Stimulated activated CD4-positive, alpha-beta T cell treated with anti-CD3 and anti-CD28 coated beads, Interleukin-12 subunit alpha, Interleukin-12 subunit beta, amount 100 ng/mL, for 4 hours (primary cell): ENCODE measurements at regions not wholly inside any gene's neighbourhood (a gene's known extent, or its start where the extent isn't known, plus 50 kb on each side); places are given as distances from the start of the nearest gene placed in this dataset.
"Not testable (repeated sequence)": the region's sequence is repeated elsewhere in the genome, so short reads cannot be mapped to it uniquely, and the experiment has no call there.

ENCODE experiments used
- DNase-seq: peaks from one replicate; pipeline ENCODE4 v3.0.0-alpha.2; 2020

DNA sequence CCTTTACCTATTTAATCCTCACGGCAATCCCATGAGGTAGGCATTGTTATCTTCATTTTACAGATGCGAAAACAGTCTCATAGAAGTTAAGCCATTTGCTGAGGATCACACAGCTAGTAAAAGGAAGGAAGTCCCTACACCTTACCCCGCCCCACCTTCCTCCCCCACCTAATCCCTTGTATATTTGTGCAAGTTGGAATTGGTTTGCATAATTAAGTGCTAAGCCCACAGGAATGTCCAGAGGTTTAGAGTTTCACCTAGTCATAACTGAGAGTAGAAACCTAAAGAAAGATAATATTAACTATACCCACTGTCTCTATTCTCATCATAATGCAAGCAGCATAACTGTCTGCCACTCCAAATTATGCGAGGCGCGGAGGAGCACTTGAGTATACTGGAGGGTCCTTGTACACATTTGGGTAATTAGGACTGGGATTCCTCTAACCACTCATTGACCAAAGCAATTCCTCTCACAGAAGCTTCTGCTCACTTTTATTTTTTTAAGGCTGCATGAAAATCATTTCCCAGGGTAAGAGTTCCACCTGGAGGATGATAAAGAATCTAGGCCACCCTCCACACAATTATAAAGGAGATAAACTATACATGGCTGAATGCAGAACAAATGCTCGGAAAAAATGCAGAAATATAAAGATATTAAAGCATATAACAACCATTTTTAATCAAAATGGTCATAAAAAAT is 199.9 kb downstream of the FAM181B start:
- no peak for DNase-seq

DNA sequence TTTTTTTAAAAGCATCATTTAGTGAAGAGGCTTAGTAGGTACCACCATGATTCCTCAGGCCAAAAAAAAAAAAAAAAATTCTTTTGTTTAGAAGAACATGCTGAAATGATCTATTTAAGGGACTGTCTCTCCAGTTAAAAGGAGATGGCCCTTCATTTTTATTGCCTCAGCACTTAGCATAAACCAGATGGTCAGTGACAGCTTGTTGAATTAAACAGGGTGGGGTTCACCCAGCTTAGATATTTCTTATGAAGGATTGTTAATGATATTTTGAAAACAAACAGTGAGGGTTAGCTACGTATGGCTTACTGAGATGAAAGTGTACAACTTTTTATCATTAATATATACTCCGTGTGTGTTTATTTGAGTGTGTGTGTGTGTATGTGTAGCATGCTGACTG is 203.7 kb downstream of the FAM181B start:
- no peak for DNase-seq

DNA sequence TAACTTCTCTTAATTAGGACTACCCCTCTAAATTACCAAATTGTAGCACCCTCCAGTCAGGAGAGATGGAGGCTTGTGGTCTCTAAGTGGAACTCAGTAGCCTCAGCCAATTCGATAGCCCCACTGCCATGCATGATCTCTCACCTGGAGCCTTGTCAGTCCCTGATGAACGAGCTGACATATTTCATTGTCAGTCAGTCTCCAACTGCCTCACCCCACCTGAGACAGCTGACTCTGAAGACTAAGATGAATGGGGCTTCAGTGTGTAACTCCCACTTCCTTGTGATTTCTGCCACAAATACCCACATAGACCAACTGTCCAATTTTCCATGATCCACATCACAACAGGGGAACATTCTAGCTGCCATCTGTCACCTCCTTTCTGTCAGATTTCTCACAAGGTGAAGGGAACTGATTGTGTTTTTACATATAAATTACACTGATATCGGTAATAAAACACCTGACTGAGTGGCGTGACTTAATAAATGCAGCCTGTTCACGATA is 206.5 kb downstream of the FAM181B start:
- DNase-seq, result no peak

DNA sequence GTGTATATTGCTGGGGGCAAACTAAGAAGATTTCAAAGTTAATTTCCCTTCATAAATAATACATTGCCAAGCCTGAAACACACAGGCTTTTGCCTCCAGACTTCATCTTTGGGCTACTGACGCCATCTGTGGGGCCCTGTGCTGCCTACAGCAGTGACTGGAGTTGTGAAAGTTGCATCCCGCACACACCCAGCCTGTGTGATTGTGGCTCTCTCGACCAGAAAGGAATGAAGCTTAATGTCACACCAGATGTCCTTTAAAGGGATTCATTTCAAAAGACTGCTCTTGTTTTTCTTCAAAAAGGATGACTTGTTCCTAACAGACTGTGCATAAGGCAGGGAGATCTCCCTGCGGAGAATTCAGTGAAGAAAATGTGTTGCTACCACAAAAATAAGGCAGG is 210.5 kb downstream of the FAM181B start:
- no peak for DNase-seq

DNA sequence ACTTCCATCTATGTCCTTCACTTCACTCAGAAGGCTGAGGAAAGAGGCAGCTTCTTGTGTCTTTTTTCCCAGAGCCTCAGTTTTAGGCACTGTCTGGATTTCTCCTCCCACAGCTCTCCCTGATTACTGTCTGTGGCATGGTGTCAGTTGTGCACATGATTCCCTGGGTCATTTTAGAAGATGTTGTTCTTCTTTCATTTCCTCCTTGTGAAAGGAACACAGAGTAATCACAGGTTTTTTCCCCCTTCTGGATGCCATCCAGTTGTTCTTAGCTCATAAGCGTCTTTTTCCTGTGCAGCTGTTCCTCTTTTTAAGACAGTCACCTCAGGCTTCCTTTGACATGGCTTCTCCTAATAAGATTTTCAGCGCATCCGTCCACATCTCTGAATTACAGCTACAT is 212.2 kb downstream of the FAM181B start:
- DNase-seq, result no peak

DNA sequence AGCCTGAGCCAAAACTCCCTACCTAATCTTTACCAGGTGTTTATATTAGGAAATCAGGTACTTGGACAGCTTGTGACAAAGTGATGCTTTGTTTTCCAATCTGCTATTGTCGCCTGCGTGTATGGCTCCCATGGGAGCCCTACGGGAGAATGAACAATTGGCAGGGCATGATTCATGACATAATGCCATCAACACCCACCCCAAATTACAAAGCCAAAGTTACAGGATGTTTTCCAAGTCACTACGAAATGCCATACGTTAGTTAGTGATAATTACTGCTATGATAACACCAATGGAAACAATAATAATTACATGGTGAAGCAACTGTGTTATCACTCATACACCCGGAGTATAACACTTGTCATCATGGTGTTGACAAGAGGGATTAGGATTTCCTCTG is 226.4 kb downstream of the FAM181B start:
- DNase-seq, result no peak

DNA sequence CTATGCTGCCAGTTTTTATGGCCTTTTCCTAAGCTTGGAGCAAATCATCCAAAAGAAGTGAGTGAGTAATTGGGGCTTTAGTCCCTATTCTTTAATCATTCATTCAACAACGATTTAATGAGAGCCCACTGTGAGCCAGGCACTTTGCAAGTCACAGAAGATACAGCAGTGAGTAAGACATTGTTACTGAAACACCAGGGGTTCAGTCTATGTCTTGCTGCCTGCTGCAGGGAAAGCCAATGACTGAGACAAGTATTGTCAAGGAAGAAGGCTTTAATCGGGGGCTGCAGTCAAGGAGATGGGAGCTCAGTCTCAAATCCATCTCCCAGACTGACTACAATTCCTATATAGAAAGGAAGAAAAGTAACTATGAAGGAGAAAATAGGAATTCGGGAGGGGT is 228.3 kb downstream of the FAM181B start:
- no peak for DNase-seq

DNA sequence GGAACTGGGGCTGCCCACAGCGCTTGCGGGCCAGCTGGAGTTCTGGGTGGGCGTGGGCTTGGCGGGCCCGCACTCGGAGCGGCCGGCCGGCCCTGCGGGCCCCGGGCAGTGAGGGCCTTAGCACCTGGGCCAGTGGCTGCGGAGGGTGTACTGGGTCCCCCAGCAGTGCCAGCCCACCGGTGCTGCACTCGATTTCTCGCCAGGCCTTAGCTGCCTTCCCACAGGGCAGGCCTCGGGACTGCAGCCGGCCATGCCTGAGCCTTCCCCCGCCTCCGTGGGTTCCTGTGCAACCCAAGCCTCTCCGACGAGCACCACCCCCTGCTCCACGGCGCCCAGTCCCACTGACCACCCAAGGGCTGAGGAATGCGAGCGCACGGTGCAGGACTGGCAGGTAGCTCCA is 232.5 kb downstream of the FAM181B start:
- DNase-seq, result not testable (repeated sequence)

DNA sequence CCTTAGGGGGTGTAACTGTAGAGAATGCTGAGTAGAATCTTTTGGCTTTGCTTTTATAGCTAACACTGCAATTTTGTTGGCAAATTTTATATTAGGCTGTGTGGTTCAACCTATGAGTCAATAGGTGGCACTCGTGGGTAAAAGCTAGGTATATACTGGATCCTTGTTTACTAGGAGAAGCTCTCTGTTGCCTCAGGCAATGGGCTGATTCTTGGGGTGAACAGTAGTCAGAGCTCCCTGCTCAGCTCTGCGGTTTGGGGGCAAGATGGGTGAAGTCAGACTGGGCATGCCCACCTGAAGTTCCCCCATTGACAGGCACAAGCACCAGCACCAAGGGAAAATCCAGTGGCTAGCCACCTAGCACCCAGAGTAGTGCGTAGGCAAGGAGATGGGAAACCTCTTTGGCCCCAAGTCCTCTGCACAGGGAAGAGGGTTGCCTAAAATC is 238.7 kb downstream of the FAM181B start:
- DNase-seq, result no peak

DNA sequence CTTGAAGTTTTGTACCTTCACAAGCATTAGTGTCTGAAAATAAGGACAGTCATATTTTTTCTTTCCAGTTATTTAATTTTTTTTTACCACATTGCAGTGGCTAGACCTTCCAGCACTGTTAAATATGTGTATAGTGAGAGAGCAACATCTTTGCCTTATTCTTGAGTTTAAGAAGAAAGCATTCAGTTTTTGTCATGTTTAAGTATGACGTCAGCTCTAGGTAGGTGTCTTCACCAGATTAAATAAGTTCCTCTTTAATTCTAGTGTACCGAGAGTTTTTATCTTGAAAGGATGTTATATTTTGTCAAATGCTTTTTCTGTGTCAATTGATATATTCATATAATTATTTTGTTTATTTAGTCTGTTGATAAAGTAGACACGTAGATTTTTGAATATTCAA is 258.8 kb downstream of the FAM181B start:
- DNase-seq, result no peak

DNA sequence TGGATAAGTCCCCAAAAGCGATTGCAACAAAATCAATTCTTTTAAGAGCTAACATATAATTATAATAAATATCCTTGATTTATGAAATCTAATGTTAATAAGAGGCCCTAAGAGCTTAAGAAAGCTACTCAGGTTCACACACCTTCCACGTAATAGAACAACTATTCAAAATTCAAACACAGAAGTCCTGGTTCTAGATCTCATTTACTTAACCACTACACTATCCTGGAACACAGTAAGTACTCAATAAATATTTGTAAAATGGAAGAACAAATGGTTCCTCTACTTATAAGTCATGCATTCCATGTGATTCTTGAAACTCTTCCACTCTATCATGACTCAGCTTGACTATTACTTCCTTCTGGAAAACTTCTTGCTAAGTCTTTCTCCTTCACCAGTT is 268.2 kb downstream of the FAM181B start:
- DNase-seq, result no peak

DNA sequence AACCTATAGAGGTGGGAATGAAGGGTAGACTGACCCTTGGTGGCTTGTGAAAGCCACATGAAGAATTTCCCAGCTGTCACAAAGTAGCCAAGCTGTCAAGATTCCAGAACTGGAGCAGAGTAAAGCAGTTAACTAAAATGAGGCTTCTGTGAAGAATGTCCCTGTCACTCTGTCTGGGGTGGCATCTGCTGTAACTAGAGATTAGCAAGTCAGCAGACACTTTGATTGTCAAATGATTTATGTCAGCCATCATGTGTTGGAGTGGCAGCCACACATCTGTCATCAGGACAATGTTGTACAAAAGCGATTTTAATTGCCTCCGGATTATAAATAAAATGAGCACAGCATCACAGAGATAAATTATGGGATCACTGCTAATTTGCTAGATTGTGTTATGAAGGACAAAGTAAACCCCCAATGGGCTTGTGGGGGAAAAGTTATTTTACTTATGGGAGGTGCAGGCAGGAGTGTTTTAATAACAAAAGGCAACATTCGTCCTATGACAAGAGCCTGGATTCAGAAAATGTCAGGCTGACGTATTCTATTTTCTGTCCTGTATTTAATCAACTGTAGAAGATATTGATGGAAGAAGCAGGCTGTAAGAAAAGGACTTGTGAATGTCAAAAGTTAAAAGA is 270.9 kb downstream of the FAM181B start:
- DNase-seq, result no peak

DNA sequence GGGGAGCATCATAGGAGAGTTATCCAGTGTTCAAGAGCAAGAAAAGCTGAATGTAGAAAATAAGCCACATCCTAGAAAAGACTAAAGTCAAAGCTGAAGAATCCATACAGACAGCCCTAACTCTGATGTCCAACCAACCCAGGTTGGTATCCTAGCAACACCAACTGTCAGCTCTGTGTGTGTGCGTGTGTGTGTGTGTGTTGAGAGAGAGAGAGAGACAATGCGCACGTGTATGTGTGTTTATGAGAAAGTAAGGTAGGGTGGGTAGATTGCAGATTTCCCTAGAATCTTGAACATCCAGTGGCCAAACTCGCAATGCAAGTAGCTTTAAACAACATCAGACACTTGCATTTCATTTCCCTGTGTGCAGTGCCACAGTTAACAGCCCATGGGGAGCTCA is 274.9 kb downstream of the FAM181B start:
- no peak for DNase-seq

DNA sequence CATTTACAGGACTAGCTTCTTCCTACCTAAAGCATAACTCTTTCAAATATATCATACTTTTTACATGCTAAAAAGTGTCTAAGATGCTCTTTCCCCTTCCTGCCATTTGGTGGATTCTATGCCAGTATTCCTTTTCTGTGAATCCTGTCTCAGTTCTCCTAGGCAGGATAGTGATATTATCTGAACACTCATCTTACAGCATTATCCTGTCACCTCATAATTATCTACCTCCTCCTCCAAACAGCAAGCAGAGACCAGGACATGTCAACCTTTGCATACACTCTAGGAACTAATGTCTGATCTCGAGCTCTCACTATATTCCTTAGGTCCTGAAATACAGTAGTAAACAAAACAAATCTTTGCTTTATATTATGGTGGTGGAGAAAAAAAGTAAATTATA is 275.5 kb downstream of the FAM181B start:
- DNase-seq, result no peak

DNA sequence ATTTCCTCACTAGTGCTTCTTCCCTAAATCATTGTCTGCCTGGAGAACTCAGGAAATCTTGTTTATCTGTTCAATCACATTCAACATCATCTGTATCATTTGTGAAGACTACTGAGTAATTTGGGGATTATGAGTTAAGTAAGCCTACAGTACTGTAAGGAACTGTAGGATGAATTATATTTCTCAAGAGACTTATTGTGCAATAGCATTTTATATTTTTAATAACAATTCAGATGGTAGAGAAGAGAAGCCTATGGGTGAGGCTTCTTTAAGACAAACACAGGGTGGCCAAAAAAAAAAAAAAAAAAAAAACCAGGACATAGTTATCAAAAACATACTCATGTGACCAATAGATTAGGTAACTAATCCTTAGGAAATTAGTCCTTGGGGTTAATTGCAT is 282.7 kb downstream of the FAM181B start:
- no peak for DNase-seq

DNA sequence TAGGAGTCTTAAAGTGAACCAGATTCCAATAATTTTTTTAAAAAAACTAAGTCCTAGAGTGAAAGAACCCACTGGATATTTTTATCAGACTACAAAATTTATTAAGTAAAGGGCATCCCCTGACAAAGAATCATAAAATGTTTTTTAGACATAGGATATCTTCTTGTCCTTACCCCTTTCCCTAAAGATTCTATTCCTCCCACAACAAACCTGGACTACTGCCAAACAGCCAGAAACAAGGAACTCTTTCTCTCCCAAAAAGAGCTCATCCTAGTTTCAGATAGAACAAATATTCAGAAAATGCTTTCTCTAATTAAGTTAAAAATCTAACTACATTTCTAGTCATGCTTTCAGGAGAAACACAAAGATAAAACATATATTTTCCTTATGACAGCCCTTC is 327.1 kb downstream of the FAM181B start:
- DNase-seq, result no peak

DNA sequence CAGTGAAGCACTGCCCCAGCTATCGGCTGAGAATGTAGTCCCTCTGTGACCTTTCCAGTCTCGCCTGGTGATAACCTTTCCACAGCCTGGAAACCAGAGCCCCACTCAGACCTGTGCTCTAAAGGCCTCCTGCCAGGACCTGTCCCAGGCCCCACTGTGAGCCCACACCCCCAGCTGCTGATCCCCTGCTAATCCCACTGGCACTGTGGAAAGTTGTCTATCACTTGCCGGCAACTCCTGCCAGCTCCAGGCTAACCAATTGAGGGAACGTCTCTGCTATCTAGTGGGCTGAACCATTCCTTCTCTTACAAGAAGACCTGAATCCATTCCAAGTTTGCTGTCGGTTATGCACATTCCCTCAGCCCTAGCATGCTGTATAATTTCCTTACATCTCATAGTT is 328.2 kb downstream of the FAM181B start:
- no peak for DNase-seq

DNA sequence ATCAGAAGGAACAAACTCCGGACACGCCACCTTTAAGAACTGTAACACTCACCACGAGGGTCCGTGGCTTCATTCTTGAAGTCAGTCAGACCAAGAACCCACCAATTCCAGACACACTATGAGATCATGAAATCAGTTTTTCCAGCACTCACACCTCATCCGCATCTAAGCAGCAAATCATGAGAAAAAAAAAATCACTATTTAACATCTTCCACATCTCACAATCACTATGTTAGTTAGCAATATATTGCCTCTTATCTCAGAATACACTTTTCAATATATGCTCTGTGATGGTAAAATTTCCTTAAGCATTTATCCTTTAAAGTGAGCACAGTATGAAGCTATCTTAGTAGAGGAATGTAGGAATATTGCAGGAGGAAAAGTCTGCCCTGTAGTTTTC is 328.7 kb downstream of the FAM181B start:
- DNase-seq, result no peak

DNA sequence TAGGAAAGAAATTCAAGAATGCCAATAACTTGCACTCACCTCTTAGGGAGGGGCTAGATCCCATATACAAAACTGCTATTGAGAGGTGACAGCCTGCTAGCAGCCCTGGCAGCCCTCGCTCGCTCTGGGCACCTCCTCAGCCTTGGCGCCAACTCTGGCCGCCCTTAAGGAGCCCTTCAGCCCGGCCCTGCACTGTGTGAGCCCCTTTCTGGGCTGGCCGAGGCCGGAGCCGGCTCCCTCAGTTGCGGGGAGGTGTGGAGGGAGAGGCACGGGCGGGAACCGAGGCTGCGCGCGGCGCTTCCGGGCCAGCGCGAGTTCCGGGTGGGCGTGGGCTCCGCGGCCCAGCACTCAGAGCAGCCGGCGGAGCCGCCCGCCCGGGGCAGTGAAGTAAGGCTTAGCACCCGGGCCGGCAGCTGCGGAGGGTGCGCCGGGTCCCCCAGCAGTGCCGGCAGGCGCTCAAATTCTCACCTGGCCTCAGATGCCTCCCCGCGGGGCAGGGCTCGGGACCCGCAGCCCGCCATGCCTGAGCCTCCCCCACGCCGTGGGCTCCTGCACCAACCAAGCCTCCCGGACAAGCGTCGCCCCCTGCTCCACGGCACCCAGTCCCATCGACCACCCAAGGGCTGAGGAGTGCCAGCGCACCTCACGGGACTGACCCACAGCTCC is 329.9 kb downstream of the FAM181B start:
- no peak for DNase-seq

DNA sequence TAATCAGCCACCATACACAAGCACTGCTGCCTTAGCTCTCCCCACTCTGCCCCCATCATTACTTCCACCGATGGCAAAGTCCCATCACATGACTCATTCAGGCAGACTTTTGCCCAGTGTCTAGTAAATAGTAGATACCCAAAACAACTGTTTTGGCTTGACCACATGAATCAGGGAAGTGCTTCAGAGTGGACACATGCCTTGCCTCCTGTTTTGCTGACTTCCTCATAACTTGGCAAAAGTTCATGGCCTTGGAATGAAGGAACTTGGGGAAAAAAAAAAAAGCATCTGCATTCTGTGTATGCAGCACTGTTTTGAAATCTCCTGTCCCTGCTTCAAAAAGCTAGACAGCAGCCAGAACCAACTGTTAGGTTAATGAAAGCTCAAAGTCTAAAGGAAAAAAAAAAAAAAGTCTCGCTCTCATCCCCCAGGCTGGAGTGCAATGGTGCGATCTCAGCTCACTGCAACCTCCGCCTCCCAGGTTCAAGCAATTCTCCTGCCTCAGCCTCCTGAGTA is 335.3 kb downstream of the FAM181B start:
- DNase-seq, result no peak

DNA sequence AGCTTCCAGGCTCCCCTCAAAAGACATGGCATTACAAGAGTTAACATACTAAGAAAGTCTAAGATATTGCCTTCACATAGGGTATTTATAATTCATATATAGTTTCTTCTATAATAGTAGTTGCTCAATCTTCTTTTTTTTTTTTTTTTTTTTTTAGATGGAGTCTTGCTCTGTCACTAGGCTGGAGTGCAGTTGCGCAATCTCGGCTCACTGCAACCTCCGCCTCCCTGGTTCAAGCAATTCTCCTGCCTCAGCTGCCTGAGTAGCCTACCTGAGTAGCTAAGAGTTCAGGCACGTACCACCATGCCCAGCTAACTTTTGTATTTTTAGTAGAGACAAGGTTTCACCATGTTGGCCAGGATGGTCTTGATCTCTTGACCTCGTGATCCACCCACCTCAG is 337.0 kb downstream of the FAM181B start:
- DNase-seq, result not testable (repeated sequence)

DNA sequence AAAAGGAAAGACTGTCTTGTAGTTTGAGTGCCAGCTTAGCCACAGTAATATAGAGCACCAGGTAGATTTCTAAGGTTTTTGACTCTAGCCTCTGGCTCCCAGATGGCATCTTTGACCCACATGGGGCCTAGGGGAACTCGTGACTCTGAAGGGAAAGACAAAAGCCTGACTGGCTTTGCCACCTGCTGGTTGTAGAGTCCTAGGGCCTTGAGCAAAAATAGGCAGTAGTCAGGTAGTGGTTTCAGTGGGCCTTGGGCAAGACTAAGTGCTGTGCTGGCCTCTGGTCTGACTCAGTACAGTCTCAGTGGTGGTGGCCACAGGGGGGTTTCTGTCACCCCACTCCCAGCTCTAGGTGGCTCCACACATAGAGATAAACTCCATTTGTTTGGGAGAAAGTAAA is 349.4 kb downstream of the FAM181B start:
- DNase-seq, result no peak

DNA sequence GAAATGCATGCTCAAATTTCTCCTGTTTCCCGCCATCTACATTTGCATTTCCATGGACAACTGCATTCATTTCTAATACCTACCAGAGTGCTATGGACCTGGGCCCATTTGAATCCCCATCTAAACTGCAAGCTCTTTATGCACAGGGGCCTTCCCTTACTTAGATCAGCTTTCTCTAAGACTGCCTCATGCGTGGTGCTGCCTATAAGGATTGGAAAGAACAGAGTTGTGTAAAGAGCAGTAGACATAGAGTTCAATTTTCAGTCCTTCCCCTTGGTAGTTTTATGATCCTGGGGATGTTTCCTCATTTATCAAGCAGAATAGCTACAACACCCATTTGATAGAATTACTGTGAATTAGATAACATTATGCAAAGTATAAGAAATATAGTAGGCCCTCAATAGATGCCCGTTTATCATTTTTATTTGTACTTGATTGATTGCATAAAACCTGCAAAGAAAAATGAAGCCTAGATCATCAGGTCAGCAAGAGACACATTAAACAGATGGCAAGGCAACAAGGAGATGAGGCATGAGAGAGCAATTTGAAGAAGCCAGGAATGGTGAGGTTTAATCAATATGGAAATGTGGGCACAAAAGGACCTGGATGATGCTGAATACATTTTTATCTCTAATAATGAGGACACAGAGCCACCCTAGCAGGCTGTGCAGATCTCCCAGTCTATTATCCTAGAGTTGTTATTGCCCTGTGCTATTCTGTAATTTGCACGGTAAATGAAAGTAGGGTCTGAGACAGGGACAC is 359.7 kb downstream of the FAM181B start:
- no peak for DNase-seq
